PFSK-1 (cell line): ENCODE measurements at regions not wholly inside any gene's neighbourhood (a gene's known extent, or its start where the extent isn't known, plus 50 kb on each side); places are given as distances from the start of the nearest gene placed in this dataset.

ENCODE experiments used
- FOXP2 ChIP-seq: optimal IDR thresholded peaks from 2 replicates; pipeline ENCODE3; 2011; ENCODE audit warnings: borderline replicate concordance, control low read depth, inconsistent platforms; ENCODE audit not compliant: insufficient read depth; ENCODE audit errors: extremely low read length, extremely low read depth
- POLR2AphosphoS5 ChIP-seq: IDR thresholded peaks from 2 replicates; pipeline ENCODE4 v1.6.1; 2012; ENCODE audit warnings: low read depth, mild to moderate bottlenecking, control low read depth, low read length, moderate library complexity
- REST ChIP-seq, 2 experiments: IDR thresholded peaks; 2 replicates each; pipeline versions ENCODE4 v1.6.1 to v1.8.0; 2011 to 2012; ENCODE audit warnings: low read depth in 2 of 2, low read length in 2 of 2, control low read depth in 1 of 2, inconsistent platforms in 1 of 2, mild to moderate bottlenecking in 1 of 2, moderate library complexity in 1 of 2; ENCODE audit not compliant: insufficient read depth in 1 of 2
- SIN3A ChIP-seq: IDR thresholded peaks from 2 replicates; pipeline ENCODE4 v1.6.1; 2012; ENCODE audit warnings: mild to moderate bottlenecking, low read length, moderate library complexity, borderline replicate concordance; ENCODE audit not compliant: insufficient read depth
- TAF1 ChIP-seq: IDR thresholded peaks from 2 replicates; pipeline ENCODE4 v1.6.1; 2012; ENCODE audit warnings: low read length, control low read depth, borderline replicate concordance; ENCODE audit not compliant: insufficient read depth

GRCh38 chr2:220509966-220510365, 882.5 kb downstream of the SLC4A3 start:
- TF ChIP-seq SIN3A, result no peak
- no peak for TF ChIP-seq REST (IDR thresholded peaks at IDR 0.05; ENCODE audit: insufficient read depth in 1 of 2, low read depth in 2 of 2, low read length in 2 of 2)
- TF ChIP-seq TAF1, result no peak

- no peak for TF ChIP-seq POLR2AphosphoS5
- TF ChIP-seq REST (IDR thresholded peaks at IDR 0.05; ENCODE audit: insufficient read depth in 1 of 2, low read depth in 2 of 2, low read length in 2 of 2), result no peak
- no peak for TF ChIP-seq TAF1
- no peak for TF ChIP-seq SIN3A
- no peak for TF ChIP-seq FOXP2
Observed at GRCh38 chr2:220510668-220511067, 883.2 kb downstream of the SLC4A3 start.

DNA sequence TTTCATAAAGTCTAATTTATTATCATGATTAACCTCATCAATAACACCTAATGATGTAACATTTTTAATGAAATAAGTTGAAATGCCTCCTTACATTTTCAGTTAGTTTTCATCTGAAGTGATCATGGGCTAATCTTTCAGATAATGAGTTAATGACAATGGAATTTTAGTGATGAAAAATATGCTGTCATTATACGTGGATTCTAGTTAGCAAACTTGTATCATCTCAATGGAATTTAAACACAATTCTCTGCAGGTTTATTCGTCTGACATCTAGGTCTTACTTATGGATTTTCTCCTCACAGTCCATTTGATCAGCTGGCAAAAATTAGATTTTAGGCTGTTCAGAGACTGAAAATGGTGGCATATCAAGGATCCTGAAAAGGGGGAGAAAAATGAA, 885.0 kb downstream of the SLC4A3 start:
- no peak for TF ChIP-seq REST (IDR thresholded peaks at IDR 0.05; ENCODE audit: insufficient read depth in 1 of 2, low read depth in 2 of 2, low read length in 2 of 2)
- no peak for TF ChIP-seq POLR2AphosphoS5
- no peak for TF ChIP-seq FOXP2
- TF ChIP-seq TAF1, result no peak
- TF ChIP-seq SIN3A, result no peak

- TF ChIP-seq SIN3A (no peak), TAF1 (no peak), REST (IDR thresholded peaks at IDR 0.05; ENCODE audit: insufficient read depth in 1 of 2, low read depth in 2 of 2, low read length in 2 of 2) (no peak), FOXP2 (no peak), POLR2AphosphoS5 (no peak)
Observed at GRCh38 chr2:220513573-220514288, 886.3 kb downstream of the SLC4A3 start.

DNA sequence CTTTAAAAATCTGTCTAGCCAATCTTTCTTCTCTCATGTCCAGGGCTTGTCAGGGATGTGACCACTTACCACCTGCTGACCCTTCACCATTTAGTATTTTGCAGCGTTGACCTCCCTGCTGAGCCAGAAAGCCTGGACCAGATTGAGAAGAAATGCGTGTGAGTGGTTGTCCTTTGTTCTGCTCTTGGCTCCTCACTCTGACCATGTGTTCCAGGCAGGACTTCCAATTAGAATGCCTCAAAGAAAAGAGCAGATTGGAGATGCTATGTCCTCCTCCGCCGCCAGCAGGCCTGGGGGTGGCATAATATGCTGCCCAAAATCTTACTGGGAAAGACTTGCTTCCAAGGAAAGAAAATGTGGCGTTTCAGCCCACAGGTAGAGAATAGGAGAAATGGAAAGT, 894.1 kb downstream of the SLC4A3 start:
- no peak for TF ChIP-seq REST (IDR thresholded peaks at IDR 0.05; ENCODE audit: insufficient read depth in 1 of 2, low read depth in 2 of 2, low read length in 2 of 2)
- no peak for TF ChIP-seq SIN3A
- TF ChIP-seq TAF1, result no peak
- no peak for TF ChIP-seq FOXP2
- TF ChIP-seq POLR2AphosphoS5, result no peak
